ENCODE measurements at regions not wholly inside any gene's neighbourhood (a gene's known extent, or its start where the extent isn't known, plus 50 kb on each side); places are given as distances from the start of the nearest gene placed in this dataset.

DNA sequence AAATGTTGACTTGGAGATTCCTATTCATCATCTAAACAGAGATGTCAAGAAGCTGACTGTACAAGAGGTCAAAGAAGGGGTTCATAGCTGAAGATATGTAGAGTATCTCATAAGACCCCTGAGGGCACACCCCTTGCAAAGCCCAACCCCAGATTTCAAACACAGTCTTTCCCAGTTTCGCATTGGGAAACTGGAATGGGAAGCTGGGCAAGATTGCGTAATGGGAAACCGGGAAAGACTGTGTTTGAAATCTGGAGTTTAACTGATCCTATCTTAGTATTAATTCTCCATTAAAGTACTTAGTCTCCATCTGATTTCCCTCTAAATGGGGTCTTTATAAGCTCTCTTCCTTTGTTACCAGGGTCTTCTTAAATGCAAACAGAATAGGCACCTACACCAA lies 99.5 kb downstream of the FAM76B start:
- DNase-seq = no peak

DNA sequence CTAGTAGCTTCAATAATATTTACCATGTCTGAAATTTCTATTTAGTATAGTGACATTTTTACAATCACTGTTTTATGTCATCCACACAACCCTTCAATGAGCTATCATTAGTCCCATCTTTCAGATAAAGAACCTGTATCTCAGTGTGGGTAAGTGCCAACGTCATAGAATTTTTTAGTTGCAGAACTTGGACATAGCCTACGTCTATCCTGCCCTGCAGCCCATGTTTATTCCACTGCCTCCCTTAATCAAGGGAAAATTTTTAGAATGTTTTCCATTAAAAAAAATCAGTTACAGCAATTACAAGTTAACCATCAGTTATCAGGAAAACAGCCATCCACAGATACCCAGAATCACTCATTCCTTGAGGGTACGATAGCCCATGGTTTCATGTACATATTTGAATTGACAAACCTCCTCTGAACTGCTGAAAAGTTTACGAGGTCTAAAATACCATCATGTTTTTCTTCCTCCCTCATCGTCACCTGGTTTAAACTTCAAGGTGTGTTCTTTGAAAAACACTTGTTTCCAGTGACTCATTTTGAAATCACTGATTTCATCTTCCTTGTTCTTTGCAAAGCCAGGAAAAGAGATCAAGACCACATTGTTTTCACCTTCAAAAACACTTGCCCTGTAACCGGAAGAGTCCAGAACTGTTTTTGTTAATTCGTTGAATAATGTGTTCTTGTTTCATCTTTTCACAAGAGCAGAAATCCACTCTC lies 100.9 kb downstream of the FAM76B start:
- DNase-seq = peak in 1 of 2 donors; percentile 61

DNA sequence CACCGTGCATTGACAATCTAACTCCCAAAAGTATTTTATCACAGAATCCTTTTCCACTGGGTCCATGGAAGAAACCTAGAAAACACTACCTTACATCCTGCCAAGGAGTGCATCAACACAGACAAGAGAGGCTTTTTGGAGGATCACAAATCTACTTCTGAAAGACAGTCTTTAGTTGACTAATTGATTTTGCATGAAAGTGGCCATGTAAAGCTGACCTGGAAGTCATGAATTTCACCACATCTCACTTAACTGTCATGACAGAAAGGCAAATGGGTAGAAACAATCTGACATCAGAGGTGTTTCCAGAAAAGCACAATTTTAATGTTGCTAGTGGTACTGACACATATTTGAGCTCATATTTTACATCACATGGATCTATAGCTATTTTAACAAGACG lies 101.6 kb downstream of the FAM76B start:
- peak in 1 of 2 donors; percentile 21 for DNase-seq

DNA sequence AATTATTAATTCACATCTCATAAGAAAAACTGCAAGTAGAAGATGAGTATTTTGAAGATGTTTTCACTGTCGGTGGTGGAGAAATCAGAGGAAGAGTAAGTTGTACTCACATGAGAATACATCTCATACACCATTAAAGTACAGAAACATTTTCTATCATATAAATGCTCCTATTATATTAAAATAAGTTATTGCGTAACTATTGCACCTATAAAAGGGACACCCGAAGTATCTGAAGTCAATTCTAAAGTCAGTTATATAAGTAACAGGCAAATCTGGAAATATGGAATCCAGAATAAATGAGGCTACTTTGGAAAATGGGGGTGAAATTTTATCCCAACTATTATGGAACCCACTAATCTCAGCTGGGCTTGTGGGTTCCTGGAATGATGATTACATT lies 103.3 kb downstream of the FAM76B start:
- DNase-seq = no peak

DNA sequence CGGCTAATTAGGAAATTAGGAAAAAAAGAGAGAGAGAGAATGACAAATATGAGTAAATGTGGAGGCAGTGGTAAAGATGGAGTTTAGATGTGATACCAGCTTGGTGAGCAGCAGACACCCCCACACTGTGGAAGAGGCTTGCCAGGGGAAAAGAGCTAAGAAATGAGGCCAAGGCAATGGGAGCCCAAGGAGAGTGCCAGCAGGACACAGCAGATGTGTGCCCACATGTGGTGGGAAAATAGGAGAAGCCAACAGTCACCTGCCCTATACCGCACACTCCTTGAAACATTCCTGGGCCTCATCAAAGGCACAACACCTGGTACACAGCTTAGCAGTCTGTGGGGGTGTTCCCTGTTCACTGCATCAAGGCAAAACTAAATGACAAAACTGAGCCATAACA lies 104.9 kb downstream of the FAM76B start:
- no peak for DNase-seq

DNA sequence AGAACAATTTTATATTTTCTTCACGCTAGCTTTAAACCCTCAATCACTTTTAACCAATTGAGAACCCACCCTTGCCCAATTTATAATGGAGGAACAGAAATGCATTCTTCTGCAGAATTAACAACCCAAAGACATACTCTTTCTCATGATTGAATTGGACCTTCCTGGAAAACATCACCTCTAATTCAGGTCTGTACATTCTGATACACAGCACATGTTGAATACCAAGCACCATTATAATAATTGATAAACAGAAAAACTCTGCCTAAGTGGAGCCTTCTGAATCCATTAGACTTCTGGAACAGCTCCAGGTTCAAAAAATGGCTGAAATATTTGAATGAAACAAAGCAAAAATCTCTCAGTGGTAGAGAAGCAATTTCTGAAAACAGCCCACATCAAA lies 105.4 kb downstream of the FAM76B start:
- DNase-seq = no peak

DNA sequence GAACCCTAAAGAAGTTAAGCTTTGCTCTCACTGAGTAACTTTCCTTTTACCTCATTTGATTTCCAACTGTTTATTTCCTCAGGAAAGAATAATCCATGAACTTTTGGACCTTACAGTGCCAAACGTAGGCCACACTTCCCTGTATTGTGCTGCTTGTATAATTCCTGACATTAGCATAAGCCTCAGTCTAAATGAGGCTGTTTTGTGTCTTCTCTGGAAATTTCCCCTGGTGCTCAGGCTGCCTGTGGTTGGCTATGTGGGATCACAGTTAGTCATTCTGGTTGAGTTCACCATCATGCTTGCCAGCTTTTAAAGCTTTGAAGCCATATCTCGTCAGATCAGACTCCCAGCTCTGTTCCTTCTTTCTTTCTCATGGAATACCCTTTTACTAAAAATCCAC lies 107.0 kb downstream of the FAM76B start:
- no peak for DNase-seq

DNA sequence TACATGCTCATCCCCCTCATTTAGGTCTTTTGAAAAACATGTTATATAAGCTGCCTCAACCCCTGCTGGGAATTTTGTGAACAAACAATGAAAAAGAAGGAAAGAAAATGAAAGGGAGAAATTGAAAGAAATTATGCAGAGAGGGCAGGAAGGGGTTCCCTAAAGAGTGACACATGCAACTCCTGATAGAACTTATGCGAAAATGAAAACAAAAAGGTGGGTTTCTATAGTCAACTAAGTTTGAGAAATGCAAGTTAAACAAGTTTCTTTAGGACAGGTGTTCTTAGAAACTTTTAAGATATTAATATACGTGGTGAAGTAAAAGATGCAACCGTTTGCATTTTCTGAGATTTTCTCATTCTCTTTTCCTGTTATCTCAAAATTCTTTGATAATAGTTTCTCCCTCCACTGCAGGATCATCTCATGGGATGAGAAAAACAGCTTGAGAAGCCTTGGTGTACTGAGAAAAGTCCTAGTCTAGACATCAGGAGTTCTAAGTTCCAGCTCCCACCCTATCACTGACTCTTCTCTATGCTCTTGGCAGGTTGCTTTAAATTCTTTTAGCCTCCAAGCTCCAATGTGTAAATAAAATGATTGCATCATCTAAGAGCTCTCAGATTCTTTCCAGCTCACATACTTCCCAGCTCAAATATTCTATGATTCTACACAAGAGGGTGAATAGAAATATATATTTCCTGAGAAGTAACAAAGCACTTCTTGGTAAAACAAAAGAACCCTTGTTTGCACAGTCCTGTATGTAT lies 109.2 kb downstream of the FAM76B start:
- peak in 1 of 2 donors; percentile 25 for DNase-seq

DNA sequence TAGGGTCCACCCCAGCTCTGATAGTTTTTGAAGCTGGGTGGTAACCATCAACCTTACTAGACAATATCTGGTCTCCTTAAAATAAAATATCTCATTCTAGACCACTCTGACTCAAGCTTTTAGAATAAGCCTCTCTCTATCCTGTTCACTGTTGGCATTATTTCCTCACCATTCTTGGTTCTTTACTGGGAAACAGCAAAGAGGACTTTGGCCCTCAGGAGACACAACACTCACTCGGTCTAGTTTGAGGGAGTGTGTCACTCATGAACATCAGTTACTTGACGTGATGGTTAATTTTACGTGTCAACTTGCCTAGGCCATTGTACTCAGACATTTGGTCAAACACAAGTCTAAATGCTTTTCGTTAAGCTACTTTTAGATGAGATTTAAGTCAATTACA lies 110.6 kb downstream of the FAM76B start:
- no peak for DNase-seq

DNA sequence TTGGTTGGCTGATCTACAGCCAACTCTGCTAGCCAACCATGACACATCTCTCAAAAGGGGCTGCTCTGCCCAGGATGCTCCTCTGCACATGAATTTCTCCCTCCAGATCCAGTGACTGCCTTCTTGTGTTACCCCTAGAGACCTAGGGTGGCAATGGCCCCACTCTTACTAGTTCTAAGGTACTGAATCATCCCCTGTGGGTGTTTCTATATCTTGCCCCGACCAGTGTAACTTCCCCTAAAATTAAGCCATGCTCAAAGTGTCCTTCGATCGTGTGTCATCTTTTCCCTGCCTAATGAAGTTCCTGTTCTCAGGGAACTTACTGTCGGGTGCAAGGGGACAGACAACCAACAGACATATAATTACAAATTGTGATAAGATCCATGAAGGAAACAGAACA lies 113.3 kb downstream of the FAM76B start:
- no peak for DNase-seq

DNA sequence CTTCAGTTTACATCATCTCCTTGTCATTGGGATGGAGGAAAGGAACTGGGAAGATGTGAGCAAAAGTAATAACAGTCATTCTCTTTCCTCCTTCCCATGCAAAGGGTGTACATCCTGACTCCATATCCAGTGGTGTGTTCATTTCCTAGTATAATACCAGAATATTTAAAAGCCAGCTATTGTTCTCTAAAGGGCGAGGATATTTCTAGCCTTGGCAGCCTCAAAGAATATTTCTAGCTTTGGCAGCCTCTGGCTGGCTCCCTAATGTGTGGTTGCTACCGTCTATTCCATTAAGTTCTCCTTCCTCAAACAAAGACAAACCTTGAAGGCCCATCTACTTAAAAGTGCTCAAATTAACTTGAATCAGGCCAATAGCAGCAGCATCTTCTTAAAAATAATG lies 114.0 kb downstream of the FAM76B start:
- DNase-seq = no peak

DNA sequence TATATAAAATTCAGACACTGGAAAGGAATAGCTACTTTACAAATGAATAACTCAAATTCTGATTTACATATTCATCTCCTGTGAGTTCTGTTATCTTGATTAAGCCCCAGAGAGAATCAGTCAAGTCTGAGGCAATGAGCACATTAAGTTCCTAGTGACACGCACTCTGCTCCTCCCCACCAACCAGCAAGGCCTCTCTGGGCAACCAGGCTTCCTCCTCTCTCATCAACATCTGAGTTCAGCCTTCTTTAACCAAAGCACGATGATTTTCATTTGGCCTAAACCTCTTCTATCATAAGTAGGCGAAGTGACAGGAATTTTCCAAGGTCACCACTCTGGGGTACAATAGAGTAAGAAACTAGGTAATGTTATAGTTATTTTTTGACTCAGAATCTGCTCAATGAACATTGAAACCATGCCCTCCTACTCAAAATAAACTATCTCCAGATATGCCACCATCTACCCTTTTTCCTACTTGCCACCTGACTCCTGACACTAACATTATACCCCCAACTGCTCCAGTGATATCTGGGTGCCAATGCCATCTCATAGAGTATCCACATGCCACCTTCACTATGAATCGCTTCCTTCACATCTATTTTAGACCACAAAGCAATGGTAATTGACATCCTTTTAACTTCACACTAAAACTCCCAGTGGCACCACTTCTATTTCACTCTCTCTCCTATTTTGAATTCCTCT lies 114.8 kb downstream of the FAM76B start:
- peak in 1 of 2 donors; percentile 13 for DNase-seq

DNA sequence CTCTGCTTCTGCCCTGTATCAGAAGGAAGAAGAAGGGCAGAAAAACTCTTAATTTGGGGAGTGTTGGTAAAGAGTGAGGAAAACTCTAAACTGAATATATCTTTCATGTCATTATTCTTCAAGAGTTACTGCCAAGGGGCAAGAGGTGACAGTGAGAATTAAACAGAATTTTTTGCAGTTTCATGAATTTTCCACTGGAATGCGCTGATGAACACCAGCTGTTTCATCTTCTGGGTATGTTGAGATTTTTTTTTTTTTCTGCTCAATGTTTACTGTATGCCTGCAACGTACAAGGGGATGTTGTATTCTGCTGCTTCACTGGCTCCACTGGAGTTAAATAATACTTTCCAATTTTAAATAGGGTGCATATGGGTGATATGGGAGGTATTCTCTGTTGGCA lies 117.8 kb downstream of the FAM76B start:
- DNase-seq = no peak

DNA sequence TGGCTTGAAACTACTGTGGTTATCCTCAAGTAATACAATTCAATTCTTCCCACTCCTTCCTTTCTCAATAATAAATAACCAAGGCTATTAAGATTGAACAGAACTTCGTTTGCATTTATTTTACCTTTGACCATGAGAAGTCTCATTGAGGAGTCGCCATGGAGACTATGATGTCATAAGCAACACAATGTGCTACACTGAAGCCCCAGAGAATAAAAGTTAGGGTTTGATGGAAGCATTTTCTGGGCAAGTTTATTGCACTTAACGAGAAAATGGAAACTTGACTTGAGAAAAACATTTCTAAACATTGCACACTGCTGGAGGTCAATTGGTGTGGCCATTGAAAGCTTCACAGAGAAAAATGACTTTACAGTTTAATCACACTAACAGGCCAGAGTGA lies 121.5 kb downstream of the FAM76B start:
- no peak for DNase-seq

DNA sequence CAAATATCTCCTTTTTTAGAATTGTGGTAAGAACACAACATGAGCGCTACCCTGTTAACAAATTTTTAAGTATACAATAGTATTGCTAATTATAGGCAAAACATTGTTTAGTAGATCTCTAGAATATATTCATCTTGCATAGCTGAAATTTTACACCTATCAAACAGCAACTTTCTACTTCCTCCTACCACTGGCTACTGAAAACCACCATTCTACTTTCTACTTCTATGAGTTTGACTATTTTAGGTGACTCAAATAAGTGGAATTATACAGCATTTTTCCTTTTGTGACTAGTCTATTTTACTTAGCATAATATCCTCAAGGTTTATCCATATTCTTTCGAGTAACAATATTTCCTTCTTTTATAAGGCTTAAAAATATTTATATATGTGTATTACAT lies 128.4 kb downstream of the FAM76B start:
- no peak for DNase-seq

DNA sequence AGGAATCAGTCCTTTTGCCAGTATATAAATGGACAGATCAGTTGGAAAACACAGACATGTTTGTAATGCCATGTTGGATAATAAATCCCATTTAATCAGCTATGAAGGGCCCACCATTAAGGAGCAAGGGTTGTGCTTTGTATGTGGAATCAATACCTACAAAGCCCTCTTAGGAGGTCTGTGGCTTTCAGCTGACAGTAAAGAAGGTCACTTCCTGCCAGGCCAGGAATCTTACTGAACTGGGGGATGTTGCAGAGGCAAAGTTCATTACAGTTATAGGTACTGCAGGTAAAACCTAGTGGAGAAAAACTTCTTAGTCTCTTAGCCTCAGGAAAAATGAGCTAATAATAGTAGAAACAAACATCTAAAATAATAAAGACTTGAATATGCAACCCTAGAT lies 129.5 kb downstream of the FAM76B start:
- DNase-seq = no peak

DNA sequence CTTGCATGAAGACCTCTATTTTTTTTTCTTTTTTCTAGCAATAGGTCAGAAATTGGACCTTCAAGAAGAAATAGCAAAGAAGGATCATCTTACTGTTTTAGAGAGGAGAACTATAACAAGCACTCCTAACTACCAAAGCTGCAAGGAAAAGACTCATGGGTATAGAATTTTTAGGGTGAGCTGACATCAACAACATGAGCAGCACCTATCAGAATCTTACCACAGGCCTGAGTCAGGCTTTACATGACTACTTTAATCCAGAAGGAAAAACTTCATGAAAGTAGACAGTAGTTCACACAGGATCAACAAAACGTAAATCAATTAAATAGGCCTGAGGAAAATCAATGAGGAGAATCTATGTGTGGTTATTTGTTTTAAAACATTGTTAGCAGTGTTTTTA lies 130.5 kb downstream of the FAM76B start:
- DNase-seq = no peak

DNA sequence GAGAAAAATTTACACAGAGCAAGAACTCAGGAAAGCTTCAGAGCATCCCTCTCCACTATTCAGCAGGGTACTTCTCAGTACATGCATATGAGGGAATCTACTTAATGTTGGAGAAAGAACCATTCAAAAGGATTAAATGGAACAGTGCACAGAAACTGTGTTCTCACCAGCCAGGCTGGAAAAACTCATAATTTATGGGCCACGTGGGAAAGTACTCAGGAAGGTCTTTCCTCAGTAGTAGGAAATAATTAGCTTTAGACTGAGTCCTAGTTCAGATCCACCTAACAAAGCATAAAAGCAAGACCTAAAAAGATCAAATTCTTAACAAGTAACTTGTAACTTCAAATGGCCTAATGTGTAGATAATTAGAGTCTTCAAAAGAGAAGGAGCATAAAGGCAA lies 134.0 kb downstream of the FAM76B start:
- DNase-seq = no peak

DNA sequence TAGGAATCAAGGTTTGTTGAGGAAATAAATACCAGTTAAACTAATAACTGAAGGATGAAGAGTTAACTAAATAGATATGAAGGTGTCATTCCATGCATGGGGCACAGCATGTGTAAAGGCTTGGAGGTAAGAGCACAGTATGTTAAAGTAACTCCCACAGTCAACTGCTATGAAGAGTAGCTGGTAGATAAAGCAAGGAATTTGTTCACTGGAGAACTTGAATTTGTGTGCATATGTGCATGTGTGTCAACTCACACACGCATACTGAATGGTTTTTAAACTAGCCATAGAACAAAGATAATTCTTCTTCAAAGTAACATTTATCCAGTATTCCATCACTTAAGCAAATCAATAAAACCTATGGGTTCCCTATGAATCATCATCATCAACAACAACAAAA lies 135.9 kb downstream of the FAM76B start:
- DNase-seq = no peak

DNA sequence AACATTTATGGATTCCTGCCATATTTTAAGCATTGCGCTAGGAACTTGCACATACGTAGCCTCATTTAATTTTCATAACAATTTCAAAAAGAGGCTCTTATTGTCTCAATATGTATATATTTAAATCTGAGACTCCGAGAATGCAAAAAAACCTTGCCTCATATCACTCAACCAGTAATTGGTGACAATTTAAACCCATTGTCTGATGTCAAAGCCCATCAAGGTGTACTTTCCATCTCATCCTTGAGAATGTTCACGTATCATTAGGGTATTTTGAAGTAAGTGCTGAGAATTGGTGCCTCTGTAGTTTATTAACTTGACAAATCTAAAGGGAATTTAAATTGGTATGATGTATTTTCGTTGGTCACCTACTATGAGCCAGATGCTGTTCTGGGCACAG lies 136.5 kb downstream of the FAM76B start:
- no peak for DNase-seq

DNA sequence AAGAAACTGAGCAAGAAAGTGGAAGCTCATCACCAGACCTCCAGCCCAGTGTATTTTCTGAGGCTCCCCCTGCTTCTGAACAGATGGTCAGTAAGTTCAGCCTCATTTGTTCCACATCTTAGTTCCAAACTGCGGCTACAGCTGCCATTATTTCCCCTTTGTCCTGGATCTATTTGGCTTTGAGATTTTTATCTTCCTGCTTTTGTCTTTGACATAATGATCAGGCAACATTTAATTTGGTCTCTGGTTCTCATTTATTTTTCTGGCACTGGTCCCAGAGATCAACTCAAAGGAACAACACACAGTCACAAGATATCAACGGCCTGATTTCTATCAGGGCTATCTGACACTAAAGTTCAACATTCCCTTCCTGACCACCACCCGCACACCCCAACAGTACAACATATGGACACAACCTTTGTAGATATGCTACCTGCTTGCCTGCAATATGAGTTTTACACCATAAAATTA lies 137.5 kb downstream of the FAM76B start:
- DNase-seq = no peak

DNA sequence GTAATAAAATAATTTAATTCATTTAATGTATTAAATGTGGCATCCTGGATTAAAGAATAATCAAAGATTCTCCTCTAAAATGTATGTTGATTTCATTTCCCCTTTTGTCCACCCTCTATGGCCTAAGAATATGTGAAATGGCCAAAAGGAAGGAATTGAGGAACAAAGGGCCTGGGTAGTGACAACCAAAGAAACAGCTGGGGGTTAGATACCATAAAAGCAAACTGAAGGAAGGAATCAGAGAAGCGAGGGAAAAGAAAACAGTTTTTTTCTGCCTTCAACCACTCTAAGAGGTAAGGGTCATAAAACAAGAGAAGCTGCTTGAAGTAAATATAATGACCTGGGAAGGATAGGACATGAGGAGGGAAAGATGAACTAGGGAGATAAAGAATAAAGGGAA lies 139.3 kb downstream of the FAM76B start:
- DNase-seq = no peak

DNA sequence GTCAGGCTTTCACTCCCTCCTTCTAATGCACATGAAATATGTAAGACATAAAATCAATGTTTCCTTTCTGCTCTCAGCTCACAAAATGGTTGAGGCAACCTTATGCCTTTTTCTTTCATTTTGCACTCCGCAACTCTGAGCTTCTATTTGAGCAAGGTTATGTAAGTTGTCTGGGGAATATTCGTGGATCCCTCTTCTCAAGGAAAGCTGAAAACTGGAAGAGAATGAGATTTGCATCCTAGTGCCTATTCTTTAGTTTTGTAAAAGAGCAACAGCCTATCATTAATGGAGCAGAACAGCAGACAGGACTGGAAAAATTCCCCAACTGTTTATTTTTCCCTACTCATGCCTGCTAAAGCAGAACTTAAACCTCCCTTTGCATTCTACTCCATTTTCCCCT lies 141.7 kb downstream of the FAM76B start:
- no peak for DNase-seq

DNA sequence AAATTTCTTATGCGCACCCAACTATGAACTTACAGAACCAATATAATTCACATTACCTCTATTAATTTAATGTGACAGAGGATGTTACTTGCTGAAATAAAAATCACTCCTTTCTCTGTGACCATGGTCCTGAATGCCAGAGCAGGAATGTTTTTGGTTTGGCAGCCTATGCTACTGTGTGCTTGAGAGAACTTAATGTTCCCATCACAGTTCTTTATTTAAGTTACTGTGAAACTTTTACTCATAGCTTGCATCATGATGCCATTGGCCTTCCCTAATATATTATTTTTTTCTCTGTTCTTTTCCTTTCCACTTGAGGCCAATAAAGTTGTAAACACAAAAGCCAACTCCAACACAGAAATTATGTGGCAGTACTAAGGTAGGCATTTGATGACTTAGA lies 142.2 kb downstream of the FAM76B start:
- DNase-seq = no peak
